KMS-11 (cell line): ENCODE measurements at regions not wholly inside any gene's neighbourhood (a gene's known extent, or its start where the extent isn't known, plus 50 kb on each side); places are given as distances from the start of the nearest gene placed in this dataset.
A peak's percentile ranks its signal among the peaks of the same experiment; 100 is the strongest.

ENCODE experiments used
- H2AFZ ChIP-seq: fragments of 200-600 bp; sonication (generic); 2 replicates; pipeline ENCODE4 v1.6.1; 2016; ENCODE audit warnings: antibody characterized with exemption, mixed run types, low read depth
- H3K27ac ChIP-seq: fragments of 200-600 bp; sonication (generic); 2 replicates; pipeline ENCODE4 v1.6.1; 2016; ENCODE audit warnings: mild to moderate bottlenecking, mixed run types
- H3K27me3 ChIP-seq: fragments of 200-600 bp; sonication (generic); 2 replicates; pipeline ENCODE4 v1.6.1; 2017; ENCODE audit warnings: mild to moderate bottlenecking, low read depth, mixed run types, moderate library complexity; ENCODE audit not compliant: insufficient read depth
- H3K36me3 ChIP-seq: fragments of 200-600 bp; sonication (generic); 2 replicates; pipeline ENCODE4 v1.6.1; 2017; ENCODE audit warnings: mild to moderate bottlenecking, mixed run types; ENCODE audit not compliant: insufficient read depth
- H3K4me1 ChIP-seq: fragments of 200-600 bp; sonication (generic); 2 replicates; pipeline ENCODE4 v1.6.1; 2016; ENCODE audit warnings: mild to moderate bottlenecking, low read depth, mixed run types; ENCODE audit not compliant: poor library complexity, severe bottlenecking
- H3K4me2 ChIP-seq: fragments of 200-600 bp; sonication (generic); 2 replicates; pipeline ENCODE4 v1.7.0; 2016; ENCODE audit warnings: mild to moderate bottlenecking, mixed run types
- H3K4me3 ChIP-seq: fragments of 200-600 bp; sonication (generic); IDR thresholded peaks from 2 replicates; pipeline ENCODE4 v1.6.1; 2017; ENCODE audit warnings: low read depth, low read length, mixed read lengths; ENCODE audit not compliant: insufficient read depth
- H3K79me2 ChIP-seq: fragments of 200-600 bp; sonication (generic); 2 replicates; pipeline ENCODE4 v1.6.1; 2016; ENCODE audit warnings: low read depth, mixed run types; ENCODE audit not compliant: insufficient read depth
- H3K9ac ChIP-seq: fragments of 200-600 bp; sonication (generic); 2 replicates; pipeline ENCODE4 v1.6.1; 2016; ENCODE audit warnings: mild to moderate bottlenecking, mixed run types
- H4K20me1 ChIP-seq: fragments of 200-600 bp; sonication (generic); 2 replicates; pipeline ENCODE4 v1.6.1; 2016; ENCODE audit warnings: mild to moderate bottlenecking, mixed run types; ENCODE audit not compliant: insufficient read depth
- CTCF ChIP-seq: fragments of 200-600 bp; sonication (generic); conservative IDR thresholded peaks from 2 replicates; pipeline ENCODE4 v1.6.1; 2017; ENCODE audit warnings: low read depth, mild to moderate bottlenecking, antibody characterized with exemption, low read length, moderate library complexity, mixed read lengths

GRCh38 chr15:38084289-38084688 lies 149.8 kb downstream of the TMCO5A start:
- no peak for TF ChIP-seq CTCF
- Histone ChIP-seq H3K4me1 (peaks cover 58% of the 10 kb centered on the region), H3K36me3 (no peaks in the 10 kb centered on the region), H4K20me1 (no peaks in the 10 kb centered on the region), H2AFZ (peak overlapping the region; percentile 56; the same call in 1 of the 2 replicates), H3K27ac (peak overlapping the region; percentile 90), H3K4me2 (peak overlapping the region; percentile 83), H3K4me3 (no peak overlapping the region), H3K79me2 (no peaks in the 10 kb centered on the region), H3K9ac (peak overlapping the region; percentile 53; the same call in 1 of the 2 replicates), H3K27me3 (no peaks in the 10 kb centered on the region)

GRCh38 chr15:38085114-38085513 lies 150.7 kb downstream of the TMCO5A start:
- Histone ChIP-seq H3K36me3 (no peaks in the 10 kb centered on the region), H3K27ac (peak overlapping the region; percentile 90)

GRCh38 chr15:38085931-38086568 lies 151.6 kb downstream of the TMCO5A start:
- no peak for TF ChIP-seq CTCF
- Histone ChIP-seq H3K4me2 (peak overlapping the region; percentile 83), H3K4me3 (no peak overlapping the region), H3K79me2 (no peaks in the 10 kb centered on the region), H3K4me1 (peaks cover 52% of the 10 kb centered on the region), H3K36me3 (no peaks in the 10 kb centered on the region), H3K27ac (peak overlapping the region; percentile 90), H3K9ac (peak overlapping the region; percentile 53), H3K27me3 (no peaks in the 10 kb centered on the region), H2AFZ (peak overlapping the region; percentile 56), H4K20me1 (no peaks in the 10 kb centered on the region)

More at GRCh38 chr15:38085114-38085513, 150.7 kb downstream of the TMCO5A start:
- Histone ChIP-seq H3K4me3 (no peak overlapping the region), H3K27me3 (no peaks in the 10 kb centered on the region), H2AFZ (peak overlapping the region; percentile 56; the same call in 1 of the 2 replicates), H3K4me1 (peaks cover 58% of the 10 kb centered on the region), H3K79me2 (no peaks in the 10 kb centered on the region), H4K20me1 (no peaks in the 10 kb centered on the region), H3K4me2 (peak overlapping the region; percentile 83), H3K9ac (peak overlapping the region; percentile 53)
- TF ChIP-seq CTCF: no peak

- Histone ChIP-seq H3K4me1 (peaks cover 53% of the 10 kb centered on the region), H3K4me3 (no peak overlapping the region), H3K4me2 (peak overlapping the region; percentile 83), H3K27me3 (no peaks in the 10 kb centered on the region), H3K27ac (peak overlapping the region; percentile 90), H3K9ac (peak overlapping the region; percentile 53), H2AFZ (peak overlapping the region; percentile 56; the same call in 1 of the 2 replicates), H3K79me2 (no peaks in the 10 kb centered on the region), H4K20me1 (no peaks in the 10 kb centered on the region), H3K36me3 (no peaks in the 10 kb centered on the region)
- no peak for TF ChIP-seq CTCF
Measured at GRCh38 chr15:38086611-38087010, 152.2 kb downstream of the TMCO5A start.
